ENCODE measurements at regions not wholly inside any gene's neighbourhood (a gene's known extent, or its start where the extent isn't known, plus 50 kb on each side); places are given as distances from the start of the nearest gene placed in this dataset.

- TF ChIP-seq POLR2A (IDR thresholded peaks at IDR 0.05) (no peak), CTCF (IDR thresholded peaks at IDR 0.05) (no peak), POLR2AphosphoS5 (IDR thresholded peaks at IDR 0.05) (no peak), EP300 (IDR thresholded peaks at IDR 0.05) (no peak)
Measured at GRCh38 chr16:72406390-72406789, 234.4 kb upstream of the PMFBP1 start.

Data from upper lobe of left lung (tissue), 4 donors.